WI38 (cell line): ENCODE measurements at regions not wholly inside any gene's neighbourhood (a gene's known extent, or its start where the extent isn't known, plus 50 kb on each side); places are given as distances from the start of the nearest gene placed in this dataset.

ENCODE experiments used
- H3K4me3 ChIP-seq: 2 replicates; pipeline ENCODE4 v1.5.1; 2011; ENCODE audit warnings: low read depth, mild to moderate bottlenecking, control low read depth, low read length
- CTCF ChIP-seq: IDR thresholded peaks from 2 replicates; pipeline ENCODE4 v1.5.1; 2012; ENCODE audit warnings: low read depth, mild to moderate bottlenecking, control low read depth, low read length

GRCh38 chr4:181502611-181503010, 740.6 kb upstream of the TENM3 start:
- TF ChIP-seq CTCF, result no peak
- no peak overlapping the region for H3K4me3 ChIP-seq

GRCh38 chr4:181503687-181504390, 739.4 kb upstream of the TENM3 start:
- TF ChIP-seq CTCF, result no peak
- no peak overlapping the region for H3K4me3 ChIP-seq

- no peak for TF ChIP-seq CTCF
These were observed 738.3 kb upstream of the TENM3 start for GRCh38 chr4:181504924-181505323.

GRCh38 chr4:181507180-181507835, 735.9 kb upstream of the TENM3 start:
- TF ChIP-seq CTCF, result no peak

More at GRCh38 chr4:181504924-181505323, 738.3 kb upstream of the TENM3 start:
- H3K4me3 ChIP-seq, result no peak overlapping the region

GRCh38 chr4:181507938-181508337, 735.3 kb upstream of the TENM3 start:
- no peak overlapping the region for H3K4me3 ChIP-seq
- no peak for TF ChIP-seq CTCF

More at GRCh38 chr4:181507180-181507835, 735.9 kb upstream of the TENM3 start:
- no peak overlapping the region for H3K4me3 ChIP-seq

GRCh38 chr4:181508601-181509000, 734.6 kb upstream of the TENM3 start:
- H3K4me3 ChIP-seq, result no peak overlapping the region
- TF ChIP-seq CTCF, result no peak

GRCh38 chr4:181509073-181509472, 734.1 kb upstream of the TENM3 start:
- TF ChIP-seq CTCF, result no peak

More at GRCh38 chr4:181509073-181509472, 734.1 kb upstream of the TENM3 start:
- H3K4me3 ChIP-seq, result no peak overlapping the region
